Activated T-cell treated with anti-CD3 and anti-CD28 coated beads for 1 hour (primary cell): ENCODE measurements at regions not wholly inside any gene's neighbourhood (a gene's known extent, or its start where the extent isn't known, plus 50 kb on each side); places are given as distances from the start of the nearest gene placed in this dataset.

Experiments used
- DNase-seq: peaks from one replicate; pipeline ENCODE4 v3.0.0-alpha.2; 2020; ENCODE audit warnings: low read depth

DNA sequence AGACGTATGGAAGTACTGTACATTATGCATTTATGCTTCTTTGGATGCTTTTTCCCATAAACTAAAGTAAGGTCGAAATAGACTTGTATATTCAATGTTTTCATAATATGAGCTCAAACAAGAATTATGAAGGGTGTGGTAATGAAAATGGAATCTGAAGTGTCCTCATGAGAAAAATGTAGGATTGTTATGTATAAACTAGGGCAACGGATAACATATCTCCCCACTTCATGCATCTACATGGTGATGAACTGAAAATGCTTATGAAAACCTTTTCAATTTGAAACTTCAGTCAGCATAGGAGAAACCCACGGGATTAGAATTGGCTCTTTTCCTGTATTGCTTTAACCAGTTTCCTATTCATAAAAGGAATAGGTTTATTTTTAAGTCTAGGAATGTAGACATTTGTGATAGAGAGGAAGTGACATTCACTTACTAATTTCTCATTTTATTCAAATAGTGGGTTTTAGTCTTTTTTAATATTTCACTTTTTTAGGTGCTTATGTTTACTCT, 608.2 kb upstream of the GCFC2 start:
- DNase-seq = no peak

DNA sequence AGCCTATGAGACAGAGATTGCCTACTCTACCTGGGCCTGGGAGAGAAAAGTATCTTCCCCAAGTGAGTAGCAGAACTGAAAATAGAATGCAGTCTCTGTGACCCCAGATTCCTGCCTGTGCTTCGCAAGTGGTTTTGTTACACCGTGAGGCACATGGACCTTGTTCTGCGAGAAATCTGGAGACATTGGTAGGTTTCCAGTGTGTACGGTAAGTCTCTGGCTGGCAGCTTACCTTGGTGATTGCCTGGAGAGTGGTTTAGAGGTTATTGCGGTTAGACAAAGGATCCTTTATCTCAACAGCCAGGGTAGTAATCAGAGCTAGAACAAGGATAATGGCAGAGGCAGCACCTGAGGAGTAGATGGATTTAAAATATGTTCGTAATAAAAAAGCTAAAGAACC, 606.0 kb upstream of the GCFC2 start:
- DNase-seq = no peak

DNA sequence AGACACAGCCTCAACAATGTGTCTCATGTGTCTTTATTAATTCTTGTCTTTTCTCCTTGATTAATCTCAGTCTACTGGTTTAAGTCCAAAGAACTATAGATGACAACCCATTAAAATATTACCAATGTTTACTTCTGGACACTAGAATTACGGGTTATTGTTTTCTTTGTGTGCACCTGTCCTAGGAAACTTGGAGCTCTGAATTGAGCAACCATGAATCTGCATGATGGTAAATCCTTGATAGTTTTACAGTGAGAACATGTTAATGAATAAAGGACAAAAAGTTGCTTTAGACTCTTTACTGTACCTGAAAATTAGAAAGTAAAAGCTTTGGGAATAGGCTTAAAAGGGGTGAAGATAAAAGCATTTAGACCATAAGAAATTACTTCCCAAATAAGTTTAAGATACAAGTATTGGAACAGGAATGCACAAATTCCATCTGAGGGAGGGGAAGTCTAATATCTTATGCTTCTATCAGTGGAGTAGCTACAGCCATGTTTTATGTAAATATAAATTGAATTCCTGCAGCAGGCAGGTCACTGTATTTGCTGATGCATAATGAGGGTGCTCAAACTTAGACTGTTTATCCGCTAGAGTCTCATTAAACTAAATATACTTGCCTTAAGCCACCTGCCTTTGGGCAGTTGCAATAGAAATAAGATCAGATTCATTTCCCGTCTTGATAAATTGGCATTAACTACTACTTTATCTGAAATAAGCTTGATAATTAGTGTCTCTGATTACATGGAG, 603.7 kb upstream of the GCFC2 start:
- DNase-seq = no peak

DNA sequence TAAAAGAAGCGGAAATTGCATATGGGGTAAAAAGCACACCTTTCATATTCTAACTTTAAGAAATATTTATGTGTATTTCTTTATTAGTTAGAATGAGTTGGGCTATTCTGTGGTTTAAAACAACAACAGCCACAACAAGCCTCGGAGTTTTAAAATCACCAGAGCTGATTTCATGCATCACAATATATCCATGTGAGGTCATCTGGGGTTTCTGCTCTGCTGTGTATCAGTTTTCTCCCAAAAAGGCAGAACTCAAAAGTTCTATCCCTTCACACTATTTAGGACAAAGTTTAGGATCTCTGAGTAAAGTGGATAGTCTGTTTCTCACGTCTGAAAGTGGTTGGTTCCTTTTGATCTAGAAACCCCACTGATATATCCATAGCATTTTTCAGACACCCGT, 601.5 kb upstream of the GCFC2 start:
- DNase-seq = no peak

DNA sequence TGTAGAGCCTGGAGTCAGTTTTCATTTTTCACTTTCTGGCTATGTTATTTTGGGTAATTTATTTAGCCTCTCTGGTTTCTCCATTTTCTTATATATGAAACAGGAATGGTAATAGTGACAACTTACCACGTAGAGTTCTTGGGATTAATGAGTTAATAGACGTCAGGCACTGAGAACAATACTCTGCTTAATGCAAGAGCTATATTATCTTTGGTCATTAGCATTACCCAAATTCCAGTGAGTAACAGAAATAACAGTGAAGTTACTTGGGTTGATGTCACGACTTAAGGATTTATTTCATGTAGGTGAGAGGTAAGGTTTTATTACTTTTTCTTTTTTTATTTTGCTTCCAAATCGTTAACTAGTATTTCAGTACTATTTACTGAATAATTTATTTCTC, 601.0 kb upstream of the GCFC2 start:
- no peak for DNase-seq

DNA sequence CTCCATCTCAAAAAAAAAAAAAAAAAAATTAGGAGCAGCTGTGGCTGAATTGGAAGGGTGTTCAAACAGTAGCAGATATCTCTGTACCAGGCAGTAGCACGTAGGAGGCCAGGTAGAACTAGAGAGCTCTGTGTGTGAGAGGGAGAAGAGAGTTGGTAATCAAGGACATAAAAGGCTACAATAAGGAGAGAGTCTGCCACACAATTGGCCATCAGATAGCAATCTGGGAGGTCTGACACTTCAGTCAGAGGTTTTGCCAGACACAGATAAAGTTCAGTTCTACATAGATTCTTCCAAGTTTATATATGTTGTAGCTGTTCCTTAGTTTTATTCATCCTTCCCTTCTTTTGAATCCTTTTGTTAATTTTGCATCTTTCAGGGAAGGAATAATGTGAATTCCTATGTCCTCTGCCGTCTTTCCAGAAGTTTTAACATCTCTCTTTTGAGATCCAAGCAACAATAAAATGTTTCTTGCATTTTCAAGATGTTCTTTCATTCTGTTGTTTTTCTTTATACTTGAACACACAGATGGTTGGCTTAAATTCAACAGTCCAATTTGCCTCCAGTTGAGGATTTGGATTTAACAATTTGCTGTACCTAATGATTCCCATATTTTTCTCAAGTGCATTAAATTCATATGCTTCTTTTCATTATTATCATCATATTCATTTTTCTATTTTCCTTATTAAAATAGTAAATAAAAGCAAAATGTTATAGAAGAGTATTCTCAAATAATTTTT, 600.3 kb upstream of the GCFC2 start:
- no peak for DNase-seq

DNA sequence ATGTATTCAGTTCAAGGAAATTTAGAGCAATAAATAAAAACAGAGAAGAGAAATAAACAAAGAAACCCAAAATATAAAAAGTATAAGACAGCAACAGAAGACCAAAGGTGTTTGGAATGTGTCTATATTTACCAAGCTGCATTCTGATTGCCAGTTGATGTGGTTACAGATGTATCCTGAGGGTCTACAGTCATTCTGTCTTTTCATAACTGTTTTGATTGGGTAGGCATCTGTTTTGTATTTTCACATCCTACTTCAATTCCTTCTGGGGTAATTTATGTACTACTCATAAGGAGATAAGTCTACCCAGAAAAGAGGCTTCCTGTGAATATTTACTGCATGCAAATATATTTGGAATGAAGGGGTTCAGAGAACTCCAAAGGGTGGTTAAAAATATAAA, 596.8 kb upstream of the GCFC2 start:
- DNase-seq = no peak

DNA sequence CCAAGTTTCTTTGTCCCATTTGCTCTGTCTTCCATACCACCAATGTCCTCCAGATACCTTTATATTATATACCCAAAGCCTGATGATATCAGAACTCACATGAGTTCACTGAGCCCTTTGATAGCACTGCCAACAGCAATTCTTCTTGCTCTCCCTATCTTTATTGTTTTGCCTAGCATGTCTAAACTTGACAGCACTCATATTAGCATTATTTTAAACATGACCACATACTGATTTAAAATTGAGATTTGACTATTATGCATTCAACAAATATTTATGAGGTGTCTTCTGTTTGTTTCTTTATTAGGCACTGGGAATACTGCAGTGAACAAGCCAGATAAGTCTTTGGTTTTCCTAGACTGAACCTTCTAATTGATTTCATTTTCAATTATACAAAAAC, 587.3 kb upstream of the GCFC2 start:
- DNase-seq = no peak

DNA sequence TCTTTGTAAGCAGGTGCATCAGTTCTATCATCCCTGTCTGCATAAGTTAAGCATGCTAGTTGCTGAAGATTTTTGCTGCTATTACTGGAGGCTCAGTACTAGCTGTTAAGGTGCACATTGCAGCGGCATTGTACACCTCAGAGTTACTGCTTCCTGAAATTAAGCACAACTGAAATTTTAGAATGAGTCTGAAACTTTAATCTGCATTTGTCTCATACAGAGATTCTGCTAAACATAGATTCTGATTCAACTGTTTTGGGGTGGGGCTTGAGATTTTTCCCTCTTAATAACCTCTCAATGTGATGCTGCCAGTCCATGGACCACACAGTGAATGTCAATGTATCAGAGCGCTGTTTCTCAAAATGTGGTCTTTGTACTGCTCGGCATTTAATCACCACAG, 585.7 kb upstream of the GCFC2 start:
- no peak for DNase-seq

DNA sequence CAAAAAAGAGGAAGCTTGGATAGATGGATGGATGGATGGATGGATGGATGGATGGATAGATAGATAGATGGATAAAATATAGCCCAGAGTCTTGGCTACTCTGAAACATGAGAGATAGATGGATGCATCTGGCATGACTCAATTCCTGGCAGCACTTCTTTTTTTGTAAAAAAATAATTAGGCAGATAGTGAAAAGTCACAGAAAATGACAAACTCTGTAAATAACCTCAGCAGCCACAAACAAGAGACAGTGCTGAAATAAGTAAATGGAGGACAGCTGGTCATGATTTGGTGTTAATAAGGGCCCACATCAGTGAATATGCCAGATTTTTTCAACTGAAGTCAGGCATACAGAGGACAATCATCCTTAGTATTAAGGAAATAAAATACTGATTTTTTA, 585.0 kb upstream of the GCFC2 start:
- DNase-seq = no peak

DNA sequence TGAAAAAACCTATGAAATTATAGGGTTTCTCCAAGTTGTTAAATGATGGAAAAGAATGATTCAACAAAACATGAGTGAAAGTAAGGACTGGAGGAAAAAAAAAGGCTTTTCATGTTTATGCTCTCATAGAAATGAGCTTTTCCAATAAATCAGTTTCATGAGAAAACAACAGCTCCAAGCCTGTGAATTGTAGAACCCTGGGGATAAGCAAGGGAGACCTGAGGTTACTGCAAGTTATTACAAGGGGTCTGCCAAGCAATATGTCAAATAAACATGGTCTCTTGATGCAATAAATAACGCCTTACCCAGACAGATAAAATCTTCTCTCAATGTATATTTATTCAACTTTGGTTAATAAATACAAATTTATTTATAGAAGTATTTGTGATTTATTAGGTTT, 577.9 kb upstream of the GCFC2 start:
- DNase-seq = no peak

DNA sequence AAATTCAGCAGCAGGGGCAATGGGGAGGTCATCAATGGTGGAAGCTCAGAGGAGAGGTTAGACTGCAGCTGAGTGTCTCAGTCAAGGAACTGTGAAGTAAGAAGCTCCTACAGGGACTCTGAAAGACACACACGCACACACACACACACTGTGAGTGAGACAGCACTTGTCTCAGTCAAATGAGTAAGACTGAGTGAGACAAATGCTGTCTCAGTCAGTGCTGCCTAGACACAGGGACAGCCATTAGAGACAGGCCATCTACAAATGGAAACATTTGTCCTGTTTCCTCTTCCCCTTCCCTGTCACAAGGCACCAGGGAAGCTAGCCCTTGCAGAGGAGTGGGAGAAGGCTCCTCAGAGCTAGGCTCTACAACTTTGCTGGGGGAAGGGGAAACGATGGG, 577.4 kb upstream of the GCFC2 start:
- no peak for DNase-seq

DNA sequence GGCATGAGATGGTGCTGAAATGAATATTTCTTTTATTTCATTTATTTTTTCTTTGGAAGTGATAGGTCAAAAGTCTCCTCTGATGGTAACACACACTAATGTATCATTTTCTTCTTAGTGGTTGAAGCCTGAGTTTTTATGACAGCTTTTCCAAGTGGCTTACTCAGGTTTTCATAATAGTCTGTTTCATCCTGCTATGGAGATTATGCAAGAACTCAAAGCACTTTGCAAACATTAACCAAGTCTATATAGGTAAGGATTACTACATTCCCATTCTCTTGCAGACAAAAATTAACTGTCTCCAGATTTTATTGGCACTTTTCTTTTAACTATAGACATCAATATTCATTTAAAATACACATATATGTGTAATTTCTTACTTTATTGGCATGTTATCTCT, 572.6 kb upstream of the GCFC2 start:
- DNase-seq = no peak

DNA sequence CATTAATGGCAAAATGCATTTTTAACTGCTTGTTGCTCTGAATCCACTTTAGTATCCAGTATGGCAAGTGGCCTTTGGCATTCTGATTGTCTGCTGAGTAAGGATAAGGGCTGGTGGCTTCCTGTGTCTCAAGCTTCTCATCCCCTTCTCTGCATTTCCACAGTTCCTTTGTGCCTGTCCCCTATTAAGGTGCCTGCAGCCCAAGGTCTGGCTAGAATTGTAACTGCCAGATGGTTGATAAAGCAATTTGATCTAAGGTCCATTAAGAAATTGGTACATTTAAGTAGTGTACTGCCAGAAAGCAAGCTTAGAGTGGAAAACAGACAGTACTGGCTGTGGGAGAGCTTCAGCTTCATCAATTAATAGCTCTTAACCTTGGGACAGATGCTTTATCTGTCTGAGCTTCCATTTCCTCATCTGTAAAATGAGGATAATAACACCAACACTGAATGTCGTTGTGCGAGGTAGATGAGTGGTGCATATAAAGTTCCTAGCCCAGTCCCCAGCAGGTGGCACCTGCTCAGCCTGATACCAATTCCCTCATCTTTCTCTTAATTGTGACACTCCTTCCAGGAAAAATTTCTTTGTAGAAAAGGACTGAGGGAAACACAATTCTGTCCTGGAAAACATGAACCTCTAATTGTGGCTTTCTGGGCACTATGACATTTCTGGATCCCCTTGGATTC, 570.6 kb upstream of the GCFC2 start:
- no peak for DNase-seq

DNA sequence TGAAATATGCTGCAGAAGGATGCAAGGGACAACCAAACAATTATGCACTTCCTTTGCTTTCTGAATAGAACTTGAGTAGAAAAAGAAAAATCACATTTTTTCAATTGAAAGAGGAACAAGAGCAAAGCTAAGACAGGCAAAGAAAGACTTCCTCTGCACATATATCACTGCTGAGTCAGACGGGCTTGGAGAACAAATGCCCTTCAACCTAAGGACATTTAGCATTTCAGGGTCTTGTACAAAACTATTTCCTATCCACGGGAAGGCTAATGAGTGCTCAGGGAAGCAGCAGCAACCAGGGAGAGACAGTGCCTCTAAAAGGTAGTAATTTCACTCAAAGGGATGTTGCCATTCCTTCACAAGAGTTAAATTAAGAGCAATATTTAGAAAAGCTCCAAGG, 570.0 kb upstream of the GCFC2 start:
- no peak for DNase-seq

DNA sequence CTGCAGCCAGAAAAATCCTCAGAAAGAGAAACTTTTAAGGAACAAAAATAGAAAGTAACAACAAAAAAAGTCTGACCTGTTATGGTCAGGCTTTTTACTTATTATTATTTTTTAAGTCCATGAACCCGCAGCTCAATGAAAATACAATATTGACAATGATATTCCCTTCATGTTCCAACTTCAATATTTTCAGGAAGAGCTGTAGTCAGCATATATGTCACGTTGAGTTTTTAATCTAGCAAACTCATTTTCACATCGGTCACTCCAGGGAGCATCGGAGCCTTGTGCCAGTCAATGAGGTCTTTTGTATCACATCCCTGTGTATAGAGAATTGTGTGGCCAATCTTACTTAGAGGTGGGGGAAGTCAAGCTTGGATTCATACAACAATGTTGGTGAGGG, 568.4 kb upstream of the GCFC2 start:
- no peak for DNase-seq

DNA sequence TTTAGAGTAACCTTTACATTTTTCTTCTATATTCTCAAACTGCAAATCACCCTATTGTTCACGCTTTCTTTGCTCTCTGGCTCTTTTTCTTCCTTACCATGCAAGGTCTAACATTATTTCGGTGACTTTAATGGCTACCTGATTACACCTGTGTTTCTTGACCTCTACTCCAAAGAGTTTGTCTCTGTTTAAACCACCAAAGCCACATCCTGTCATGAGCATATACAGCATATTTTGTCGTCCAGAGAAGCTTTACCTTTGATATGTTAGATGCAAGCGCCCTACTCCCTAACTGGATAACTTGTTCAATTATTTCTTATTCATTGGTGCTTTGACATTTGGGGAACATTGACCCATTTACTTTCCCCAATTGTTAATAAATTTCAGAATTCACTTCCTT, 565.1 kb upstream of the GCFC2 start:
- no peak for DNase-seq

DNA sequence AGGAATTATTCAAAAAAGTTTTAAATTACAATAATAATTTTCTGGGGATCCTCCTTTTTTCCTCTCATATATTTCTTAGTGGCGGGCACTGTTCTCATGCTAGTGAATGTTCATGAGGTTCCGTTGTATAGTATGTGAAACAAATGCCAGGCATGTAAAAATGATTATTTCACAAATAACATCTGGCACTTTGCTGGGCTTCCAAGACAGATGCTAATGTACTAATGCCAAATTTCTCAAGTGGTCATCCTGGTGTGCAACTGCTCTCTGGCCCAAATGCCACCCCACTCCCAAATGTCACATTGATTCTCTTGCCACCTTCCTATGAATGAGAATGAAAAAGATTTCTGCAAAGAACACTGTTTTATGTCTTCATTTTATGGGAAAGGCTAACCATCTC, 564.0 kb upstream of the GCFC2 start:
- DNase-seq = no peak

DNA sequence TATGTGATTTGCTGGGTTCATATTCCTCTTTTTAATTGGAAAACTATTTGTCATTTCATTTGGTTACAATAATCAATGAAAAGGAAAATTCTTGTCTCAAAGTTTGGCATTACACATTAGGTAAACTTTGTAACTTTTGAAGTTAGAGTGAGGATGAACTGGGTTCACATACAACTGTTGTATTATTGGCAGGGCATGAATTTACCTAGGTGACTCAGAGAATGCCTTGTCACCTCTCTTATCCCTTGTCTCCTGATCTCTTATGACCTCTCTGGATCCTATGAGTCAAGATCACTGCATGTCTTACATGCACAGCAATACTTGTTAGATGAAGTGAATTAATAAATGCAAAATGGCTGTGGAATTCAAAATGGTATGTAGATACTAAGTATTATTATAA, 563.4 kb upstream of the GCFC2 start:
- DNase-seq = no peak

DNA sequence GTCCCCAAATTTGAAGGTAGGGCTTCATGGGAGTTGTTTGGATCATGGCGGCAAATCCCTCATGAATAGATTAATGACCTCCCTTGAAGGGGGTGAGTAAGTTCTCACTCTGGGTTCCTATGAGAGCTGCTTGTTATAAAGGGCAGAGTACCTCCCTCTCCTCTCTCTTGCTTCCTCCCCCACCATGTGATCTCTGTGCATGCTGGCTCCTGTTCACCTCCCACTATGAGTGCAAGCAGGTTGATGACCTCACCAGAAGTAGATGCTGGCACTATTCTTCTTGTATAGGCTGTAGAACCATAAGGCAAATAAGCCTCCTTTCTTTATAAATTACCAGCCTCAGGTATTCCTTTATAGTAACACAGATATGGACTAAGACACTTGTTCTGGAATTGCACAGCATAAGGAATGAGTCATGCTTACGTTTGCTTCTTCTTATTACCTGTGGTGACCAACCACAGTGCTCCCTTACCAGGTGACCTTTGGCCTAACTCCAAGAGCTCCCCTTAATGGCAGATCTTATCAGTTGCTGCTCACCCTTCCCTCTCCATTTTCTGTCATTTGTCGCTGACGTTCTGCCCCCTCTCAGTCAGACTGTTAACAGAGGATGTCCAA, 559.5 kb upstream of the GCFC2 start:
- no peak for DNase-seq

DNA sequence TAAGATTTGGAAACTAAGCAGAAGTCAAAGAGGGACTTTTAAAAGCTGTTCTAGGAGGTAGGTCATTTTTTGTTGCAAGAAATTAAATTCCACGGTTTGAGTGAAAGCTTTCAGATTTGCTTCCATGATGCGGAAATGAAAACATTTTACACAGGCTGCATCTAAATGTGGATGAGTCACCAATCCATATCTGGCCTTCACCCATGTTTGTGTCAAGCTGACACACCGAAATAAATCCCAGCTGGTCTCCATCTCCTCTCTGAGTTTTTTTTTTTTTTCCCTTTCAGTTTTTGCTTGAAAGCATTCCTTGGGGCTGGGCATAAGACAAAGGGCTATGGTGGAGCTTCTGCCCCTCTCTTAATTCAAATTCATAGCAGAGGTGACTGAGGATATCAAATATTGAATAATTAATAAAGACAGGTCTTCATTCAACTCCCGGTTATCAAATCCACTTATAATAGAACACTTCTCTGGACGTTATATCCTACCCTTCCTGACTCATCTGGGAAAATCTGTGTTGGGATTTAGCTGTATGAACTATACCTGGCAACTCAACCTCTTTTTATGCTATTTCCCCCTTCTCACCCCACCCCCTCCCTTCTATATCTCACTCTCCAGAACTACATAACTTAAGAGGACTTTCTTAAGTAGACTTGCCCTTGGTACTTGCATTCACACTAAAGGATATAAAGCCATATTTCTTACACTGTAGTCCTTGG, 558.3 kb upstream of the GCFC2 start:
- DNase-seq = no peak

DNA sequence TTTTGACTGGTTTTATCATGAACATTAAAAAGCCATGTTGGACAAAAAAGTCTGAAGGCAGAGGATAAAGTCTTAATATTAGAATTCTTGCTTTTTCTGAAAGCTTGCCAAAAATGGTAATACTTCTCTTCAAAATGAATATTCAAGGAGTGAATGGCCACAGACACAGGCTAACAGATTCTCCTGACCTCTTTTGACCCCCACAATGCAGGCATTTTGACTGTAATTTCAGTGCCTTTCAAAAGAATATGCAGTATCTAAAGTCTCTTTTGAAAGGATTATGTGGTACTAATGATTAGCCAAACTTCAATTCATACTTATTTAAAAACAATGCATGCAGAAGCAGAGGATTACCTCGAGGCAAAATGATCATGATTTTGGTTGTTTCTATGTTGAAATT, 557.8 kb upstream of the GCFC2 start:
- no peak for DNase-seq
